Vagina (tissue), 2 donors: ENCODE measurements at regions not wholly inside any gene's neighbourhood (a gene's known extent, or its start where the extent isn't known, plus 50 kb on each side); places are given as distances from the start of the nearest gene placed in this dataset.

Experiments
- POLR2A ChIP-seq, 2 donors: fragments of 450-650 bp; IDR thresholded peaks; one replicate each; pipeline ENCODE4 v1.6.1; 2017; ENCODE audit warnings: antibody characterized with exemption in 2 of 2, mild to moderate bottlenecking in 2 of 2, moderate library complexity in 2 of 2
- TF ChIP-seq, protein P1 (sequence below), 3 experiments: fragments of 450-650 bp in 2 of 3; fragments of 200-600 bp in 1 of 3; sonication (generic) in 1 of 3; IDR thresholded peaks; one replicate each; pipeline ENCODE4 v1.5.1; 2017 to 2019; ENCODE audit warnings: antibody characterized with exemption in 3 of 3, mild to moderate bottlenecking in 2 of 3, moderate library complexity in 2 of 3

GRCh38 chr7:94294471-94295131, 100.1 kb upstream of the COL1A2 start:
- no peak for TF ChIP-seq POLR2A (IDR thresholded peaks at IDR 0.05)
- TF ChIP-seq, protein P1, sequence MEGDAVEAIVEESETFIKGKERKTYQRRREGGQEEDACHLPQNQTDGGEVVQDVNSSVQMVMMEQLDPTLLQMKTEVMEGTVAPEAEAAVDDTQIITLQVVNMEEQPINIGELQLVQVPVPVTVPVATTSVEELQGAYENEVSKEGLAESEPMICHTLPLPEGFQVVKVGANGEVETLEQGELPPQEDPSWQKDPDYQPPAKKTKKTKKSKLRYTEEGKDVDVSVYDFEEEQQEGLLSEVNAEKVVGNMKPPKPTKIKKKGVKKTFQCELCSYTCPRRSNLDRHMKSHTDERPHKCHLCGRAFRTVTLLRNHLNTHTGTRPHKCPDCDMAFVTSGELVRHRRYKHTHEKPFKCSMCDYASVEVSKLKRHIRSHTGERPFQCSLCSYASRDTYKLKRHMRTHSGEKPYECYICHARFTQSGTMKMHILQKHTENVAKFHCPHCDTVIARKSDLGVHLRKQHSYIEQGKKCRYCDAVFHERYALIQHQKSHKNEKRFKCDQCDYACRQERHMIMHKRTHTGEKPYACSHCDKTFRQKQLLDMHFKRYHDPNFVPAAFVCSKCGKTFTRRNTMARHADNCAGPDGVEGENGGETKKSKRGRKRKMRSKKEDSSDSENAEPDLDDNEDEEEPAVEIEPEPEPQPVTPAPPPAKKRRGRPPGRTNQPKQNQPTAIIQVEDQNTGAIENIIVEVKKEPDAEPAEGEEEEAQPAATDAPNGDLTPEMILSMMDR (IDR thresholded peaks at IDR 0.05) = no peak
